Psoas muscle (tissue), 7 donors: ENCODE measurements at regions not wholly inside any gene's neighbourhood (a gene's known extent, or its start where the extent isn't known, plus 50 kb on each side); places are given as distances from the start of the nearest gene placed in this dataset.

Source experiments
- ATAC-seq, 4 donors: fragments of 200-7000 bp; cut with Tn5 transposase; one replicate each; pipeline ENCODE4 v1.9.1; 2020; ENCODE audit warnings: moderate library complexity in 3 of 4, mild to moderate bottlenecking in 2 of 4
- DNase-seq, 2 donors: peaks; one replicate each; pipeline ENCODE4 v3.0.0-alpha.2; 2020
- H3K27ac ChIP-seq: fragments of 200-600 bp; one replicate; pipeline ENCODE4 v1.8.0; 2022
- H3K27me3 ChIP-seq, 3 donors: fragments of 200-600 bp in 1 of 3; one replicate each; pipeline versions ENCODE4 v1.6.1 to v1.8.0; 2013 to 2022; ENCODE audit warnings: low read length in 2 of 3, mild to moderate bottlenecking in 2 of 3, moderate library complexity in 1 of 3; ENCODE audit not compliant: insufficient read depth in 3 of 3
- H3K36me3 ChIP-seq, 2 donors: fragments of 200-600 bp in 1 of 2; one replicate each; pipeline versions ENCODE4 v1.6.1 to v1.8.0; 2013 to 2022; ENCODE audit warnings: low read depth in 1 of 2, mild to moderate bottlenecking in 1 of 2, moderate library complexity in 1 of 2; ENCODE audit not compliant: insufficient read depth in 1 of 2
- H3K4me1 ChIP-seq: fragments of 200-600 bp; one replicate; pipeline ENCODE4 v1.8.0; 2022
- H3K4me3 ChIP-seq: fragments of 200-600 bp; one replicate; pipeline ENCODE4 v1.8.0; 2022; ENCODE audit warnings: mild to moderate bottlenecking
- H3K9me3 ChIP-seq: fragments of 200-600 bp; one replicate; pipeline ENCODE4 v1.8.0; 2022
- WGBS, 3 donors: extraction: QIAGEN DNeasy Blood & Tissue Kit; methylation state at CpG; one replicate each; pipeline versions ENCODE4 v1.1.6 to v1.1.7; 2013; 5-methylcytosine and 5-hydroxymethylcytosine counted together
- intact Hi-C, 2 donors: fragments of 100-400 bp; cut with DNase I; formaldehyde crosslinking; loops; one replicate each; pipeline versions ENCODE4 v1.11.0 to v1.14.2; 2022
- TF ChIP-seq, protein P1 (sequence below): fragments of 200-600 bp; IDR thresholded peaks from one replicate; pipeline ENCODE4 v1.8.0; 2022; ENCODE audit warnings: antibody characterized with exemption
- donor health status: healthy with polysubstance abuse.
- donor health status: DM: no; HTN: no; CAD: no; lungs with moderate emphysema.
- donor health status: Bipolar disorder and iron deficiency.
- donor health status: healthy.
- donor health status: DM: yes; HTN: yes; CAD: no.
- donor health status: DM: no; HTN: no; CAD: no.
- donor health status: DM: yes; HTN: yes; CAD: no.

- Histone ChIP-seq H3K36me3 (no peaks in the 10 kb centered on the region), H3K27ac (no peak overlapping the region), H3K9me3 (no peaks in the 10 kb centered on the region), H3K4me1 (no peaks in the 10 kb centered on the region), H3K4me3 (no peak overlapping the region), H3K27me3 (no peaks in the 10 kb centered on the region)
- WGBS, 3 donors = 88 to 100% (median 95%) methylated on average over 2 of the region's 2 CpGs
- no peak for ATAC-seq
- intact Hi-C loops = no loop called here
- no peak for DNase-seq
- TF ChIP-seq, protein P1, sequence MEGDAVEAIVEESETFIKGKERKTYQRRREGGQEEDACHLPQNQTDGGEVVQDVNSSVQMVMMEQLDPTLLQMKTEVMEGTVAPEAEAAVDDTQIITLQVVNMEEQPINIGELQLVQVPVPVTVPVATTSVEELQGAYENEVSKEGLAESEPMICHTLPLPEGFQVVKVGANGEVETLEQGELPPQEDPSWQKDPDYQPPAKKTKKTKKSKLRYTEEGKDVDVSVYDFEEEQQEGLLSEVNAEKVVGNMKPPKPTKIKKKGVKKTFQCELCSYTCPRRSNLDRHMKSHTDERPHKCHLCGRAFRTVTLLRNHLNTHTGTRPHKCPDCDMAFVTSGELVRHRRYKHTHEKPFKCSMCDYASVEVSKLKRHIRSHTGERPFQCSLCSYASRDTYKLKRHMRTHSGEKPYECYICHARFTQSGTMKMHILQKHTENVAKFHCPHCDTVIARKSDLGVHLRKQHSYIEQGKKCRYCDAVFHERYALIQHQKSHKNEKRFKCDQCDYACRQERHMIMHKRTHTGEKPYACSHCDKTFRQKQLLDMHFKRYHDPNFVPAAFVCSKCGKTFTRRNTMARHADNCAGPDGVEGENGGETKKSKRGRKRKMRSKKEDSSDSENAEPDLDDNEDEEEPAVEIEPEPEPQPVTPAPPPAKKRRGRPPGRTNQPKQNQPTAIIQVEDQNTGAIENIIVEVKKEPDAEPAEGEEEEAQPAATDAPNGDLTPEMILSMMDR = no peak
These were observed 52.6 kb upstream of the MYCBP2 start for GRCh38 chr13:77379508-77379907.

- no peak for DNase-seq
- no peaks in the 10 kb centered on the region for H3K9me3 ChIP-seq
- no peaks in the 10 kb centered on the region for H3K27me3 ChIP-seq
- no peaks in the 10 kb centered on the region for H3K4me1 ChIP-seq
- TF ChIP-seq, protein P1 = no peak
- no peak overlapping the region for H3K27ac ChIP-seq
- intact Hi-C loops = no loop called here
- ATAC-seq = no peak
- H3K4me3 ChIP-seq = no peak overlapping the region
- H3K36me3 ChIP-seq = no peaks in the 10 kb centered on the region
These were observed 51.8 kb upstream of the MYCBP2 start for GRCh38 chr13:77378662-77379061.

DNA sequence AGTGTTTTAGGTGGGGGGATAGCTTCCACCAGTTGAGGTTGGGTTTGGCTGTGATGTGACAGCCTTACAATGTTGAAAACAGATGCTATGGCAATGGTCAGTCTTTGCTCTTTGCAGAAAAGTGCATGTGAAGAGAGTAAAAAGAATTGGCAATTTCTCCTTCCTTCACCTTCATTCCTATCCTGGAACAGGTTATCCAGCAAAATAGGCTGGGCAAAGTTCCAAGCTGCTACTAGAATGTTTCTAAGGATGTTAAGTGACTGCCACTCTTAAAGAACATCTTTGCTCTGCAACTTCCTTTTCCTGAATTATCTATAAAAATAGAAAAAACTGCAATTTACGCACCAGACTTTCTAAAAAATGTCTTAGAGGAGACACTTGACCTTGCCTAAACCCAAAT lies 50.1 kb upstream of the MYCBP2 start:
- TF ChIP-seq, protein P1 = no peak
- intact Hi-C loops = no loop called here

More for the DNA sequence above, 50.1 kb upstream of the MYCBP2 start:
- WGBS, 3 donors = 67 to 74% (median 68%) methylated on average over 1 of the region's 1 CpG
- no peaks in the 10 kb centered on the region for H3K27me3 ChIP-seq
- H3K9me3 ChIP-seq = no peaks in the 10 kb centered on the region
- DNase-seq (no peak), ATAC-seq (no peak)
- H3K4me1 ChIP-seq = no peaks in the 10 kb centered on the region
- H3K27ac ChIP-seq = no peak overlapping the region
- no peak overlapping the region for H3K4me3 ChIP-seq
- H3K36me3 ChIP-seq = no peaks in the 10 kb centered on the region
